ENCODE measurements at regions not wholly inside any gene's neighbourhood (a gene's known extent, or its start where the extent isn't known, plus 50 kb on each side); places are given as distances from the start of the nearest gene placed in this dataset.

DNA sequence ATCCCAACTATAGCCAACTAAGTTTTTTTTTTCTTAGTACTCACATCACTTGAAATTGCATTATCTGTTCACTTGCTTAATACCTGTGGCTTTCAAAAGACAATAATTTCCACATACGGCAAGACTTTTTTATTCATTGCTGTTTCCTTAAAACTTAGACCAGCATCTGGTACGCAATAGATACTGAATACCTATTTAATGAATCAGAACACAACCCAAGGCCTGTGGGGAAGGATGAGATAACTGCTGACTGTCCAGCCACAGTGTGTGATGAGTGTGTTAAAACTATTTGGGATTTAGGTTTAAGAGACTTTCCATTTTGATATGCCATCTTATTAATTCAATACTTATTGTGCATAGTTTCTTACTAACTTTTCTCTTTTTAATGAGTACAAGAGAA, 988.7 kb downstream of the NTRK3 start:
- TF ChIP-seq POLR2A (IDR thresholded peaks at IDR 0.05; ENCODE audit: low read depth, low read length): no peak
- no peak for TF ChIP-seq POLR2AphosphoS5 (IDR thresholded peaks at IDR 0.05; ENCODE audit: low read depth, low read length)
- no peak for TF ChIP-seq TAF1 (IDR thresholded peaks at IDR 0.05; ENCODE audit: low read depth, low read length)
- no peak for TF ChIP-seq SPI1 (IDR thresholded peaks at IDR 0.05; ENCODE audit: low read depth, low read length)
- TF ChIP-seq POU2F2 (IDR thresholded peaks at IDR 0.05; ENCODE audit: low read depth, low read length): no peak
- no peak for TF ChIP-seq PAX5 (IDR thresholded peaks at IDR 0.05; ENCODE audit: insufficient read depth, low read length, severe bottlenecking)
